AG09319 (cell line): ENCODE measurements at regions not wholly inside any gene's neighbourhood (a gene's known extent, or its start where the extent isn't known, plus 50 kb on each side); places are given as distances from the start of the nearest gene placed in this dataset.
"Not testable (repeated sequence)": the region's sequence is repeated elsewhere in the genome, so short reads cannot be mapped to it uniquely, and the experiment has no call there.

Experiments used
- DNase-seq: peaks from one replicate; pipeline ENCODE4 v3.0.0-alpha.2; 2010; ENCODE audit warnings: low read depth; ENCODE audit errors: extremely low read depth
- TF ChIP-seq, protein P1 (sequence below): IDR thresholded peaks from 2 replicates; pipeline ENCODE4 v1.5.1; 2011; ENCODE audit warnings: low read depth, mild to moderate bottlenecking, inconsistent platforms, low read length, moderate library complexity

DNA sequence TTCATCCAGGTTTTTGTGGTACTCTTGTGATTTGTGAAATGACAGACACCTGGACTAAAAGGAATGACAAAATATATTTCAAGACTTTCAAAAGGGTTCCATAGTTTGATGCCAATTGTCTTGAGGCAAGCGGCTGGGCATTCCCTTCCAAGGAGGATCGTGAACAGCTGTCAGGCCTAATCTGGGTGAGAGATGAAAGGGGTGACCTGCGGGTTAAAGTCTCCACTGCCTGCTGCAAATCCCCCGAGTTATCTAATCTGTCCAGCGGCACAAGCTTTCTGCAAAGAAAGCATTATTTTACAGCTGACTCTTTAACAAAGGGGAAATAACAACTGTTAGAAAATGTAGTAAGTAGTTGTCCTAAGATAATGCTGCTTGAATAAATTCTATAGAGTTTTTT lies 128.7 kb upstream of the MB21D2 start:
- DNase-seq: no peak
- TF ChIP-seq, protein P1, sequence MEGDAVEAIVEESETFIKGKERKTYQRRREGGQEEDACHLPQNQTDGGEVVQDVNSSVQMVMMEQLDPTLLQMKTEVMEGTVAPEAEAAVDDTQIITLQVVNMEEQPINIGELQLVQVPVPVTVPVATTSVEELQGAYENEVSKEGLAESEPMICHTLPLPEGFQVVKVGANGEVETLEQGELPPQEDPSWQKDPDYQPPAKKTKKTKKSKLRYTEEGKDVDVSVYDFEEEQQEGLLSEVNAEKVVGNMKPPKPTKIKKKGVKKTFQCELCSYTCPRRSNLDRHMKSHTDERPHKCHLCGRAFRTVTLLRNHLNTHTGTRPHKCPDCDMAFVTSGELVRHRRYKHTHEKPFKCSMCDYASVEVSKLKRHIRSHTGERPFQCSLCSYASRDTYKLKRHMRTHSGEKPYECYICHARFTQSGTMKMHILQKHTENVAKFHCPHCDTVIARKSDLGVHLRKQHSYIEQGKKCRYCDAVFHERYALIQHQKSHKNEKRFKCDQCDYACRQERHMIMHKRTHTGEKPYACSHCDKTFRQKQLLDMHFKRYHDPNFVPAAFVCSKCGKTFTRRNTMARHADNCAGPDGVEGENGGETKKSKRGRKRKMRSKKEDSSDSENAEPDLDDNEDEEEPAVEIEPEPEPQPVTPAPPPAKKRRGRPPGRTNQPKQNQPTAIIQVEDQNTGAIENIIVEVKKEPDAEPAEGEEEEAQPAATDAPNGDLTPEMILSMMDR: no peak

DNA sequence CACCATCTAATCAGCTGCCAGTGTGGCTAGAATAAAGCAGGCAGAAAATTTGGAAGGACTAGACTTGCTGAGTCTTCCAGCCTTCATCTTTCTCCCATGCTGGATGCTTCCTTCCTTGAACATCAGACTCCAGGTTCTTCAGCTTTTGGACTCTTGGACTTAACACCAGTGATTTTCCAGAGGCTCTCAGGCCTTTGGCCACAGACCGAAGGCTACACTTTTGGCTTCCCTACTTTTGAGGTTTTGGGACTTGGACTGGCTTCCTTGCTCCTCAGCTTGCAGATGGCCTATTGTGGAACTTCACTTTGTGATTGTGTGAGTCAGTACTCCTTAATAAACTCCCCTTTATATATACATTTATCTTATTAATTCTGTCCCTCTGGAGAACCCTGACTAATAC lies 129.8 kb upstream of the MB21D2 start:
- not testable (repeated sequence) for DNase-seq

DNA sequence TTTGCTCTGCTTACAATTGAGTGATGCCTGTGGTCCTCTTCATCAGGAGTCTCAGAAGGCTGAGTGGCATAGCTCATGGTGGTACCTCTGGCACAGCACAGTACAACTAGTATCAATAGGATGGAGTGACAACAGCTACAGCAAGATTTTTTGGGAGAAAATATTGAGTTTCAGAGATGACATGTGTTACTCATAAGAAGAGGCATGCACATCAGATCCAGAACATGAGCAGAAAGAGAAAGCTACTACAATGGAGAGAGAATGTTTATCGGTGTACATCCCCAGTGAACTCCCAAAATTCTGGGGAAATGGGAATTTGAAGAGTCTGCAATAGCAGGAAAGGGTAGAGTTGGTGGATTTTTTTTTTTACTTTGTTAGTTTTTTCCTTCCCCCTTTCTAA lies 130.5 kb upstream of the MB21D2 start:
- TF ChIP-seq, protein P1: no peak
- no peak for DNase-seq

DNA sequence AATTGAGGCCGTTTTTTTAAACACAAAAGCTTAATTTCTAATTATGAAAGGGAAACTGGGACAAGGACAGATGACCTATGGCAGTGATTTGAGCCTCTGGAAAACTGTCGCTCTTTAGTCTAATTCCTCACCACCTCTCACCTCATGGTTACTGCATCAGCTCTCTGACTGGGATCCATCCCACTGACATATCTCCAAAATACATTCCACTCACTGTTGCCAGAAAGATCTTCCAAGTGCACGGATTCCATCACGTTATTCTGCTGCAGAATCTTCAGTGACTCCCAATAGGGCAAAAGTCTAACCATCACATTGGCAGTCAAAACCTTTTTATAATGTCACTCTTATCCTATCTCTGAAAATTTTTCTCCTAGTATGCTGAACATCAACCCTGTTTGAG lies 132.3 kb upstream of the MB21D2 start:
- TF ChIP-seq, protein P1: no peak
- DNase-seq: no peak

GRCh38 chr3:193051314-193051713 lies 133.7 kb upstream of the MB21D2 start:
- no peak for DNase-seq
- TF ChIP-seq, protein P1: no peak

DNA sequence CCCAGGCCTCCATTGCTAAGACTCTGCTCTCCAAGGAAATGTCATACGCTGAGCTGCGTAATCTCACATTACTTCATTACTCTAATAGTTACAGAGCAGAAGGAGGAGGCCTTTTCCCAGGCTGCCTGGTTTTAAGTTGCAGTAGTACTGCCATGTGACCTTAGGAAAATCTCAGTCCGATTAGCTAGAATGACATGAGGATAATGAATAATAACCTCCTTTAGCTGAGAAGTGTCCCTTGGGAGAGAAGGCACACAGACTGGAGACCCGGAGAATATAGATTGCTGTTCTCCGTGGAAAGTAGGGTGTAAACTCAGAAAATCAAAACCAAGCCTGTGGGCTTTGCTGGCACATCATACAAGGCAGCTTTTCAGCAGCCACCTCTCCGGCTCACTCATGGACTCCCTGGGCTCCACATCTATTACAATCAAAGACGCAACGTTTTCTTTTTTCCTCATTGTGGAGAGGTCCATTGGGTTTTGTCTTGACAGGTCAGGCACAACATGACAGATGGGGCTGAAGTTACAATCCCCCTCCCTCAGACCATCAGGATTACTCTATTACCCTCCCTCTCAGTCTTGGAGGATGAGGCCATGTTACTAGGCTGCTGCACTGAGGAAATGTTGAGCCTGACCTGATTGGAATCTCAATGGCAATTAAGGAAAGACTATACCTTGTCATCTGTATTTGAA lies 134.8 kb upstream of the MB21D2 start:
- TF ChIP-seq, protein P1: no peak
- DNase-seq: no peak

GRCh38 chr3:193053046-193053435 lies 135.4 kb upstream of the MB21D2 start:
- DNase-seq: no peak
- TF ChIP-seq, protein P1: no peak

- TF ChIP-seq, protein P1: no peak
- DNase-seq: no peak
Observed at GRCh38 chr3:193055352-193055751, 137.7 kb upstream of the MB21D2 start.
